Stimulated activated CD8-positive, alpha-beta memory T cell treated with anti-CD3 and anti-CD28 coated beads, Interleukin-15, amount 100 ng/mL, for 24 hours (primary cell): ENCODE measurements at regions not wholly inside any gene's neighbourhood (a gene's known extent, or its start where the extent isn't known, plus 50 kb on each side); places are given as distances from the start of the nearest gene placed in this dataset.

Source experiments
- DNase-seq: peaks from one replicate; pipeline ENCODE4 v3.0.0-alpha.2; 2020; ENCODE audit warnings: low read depth

DNA sequence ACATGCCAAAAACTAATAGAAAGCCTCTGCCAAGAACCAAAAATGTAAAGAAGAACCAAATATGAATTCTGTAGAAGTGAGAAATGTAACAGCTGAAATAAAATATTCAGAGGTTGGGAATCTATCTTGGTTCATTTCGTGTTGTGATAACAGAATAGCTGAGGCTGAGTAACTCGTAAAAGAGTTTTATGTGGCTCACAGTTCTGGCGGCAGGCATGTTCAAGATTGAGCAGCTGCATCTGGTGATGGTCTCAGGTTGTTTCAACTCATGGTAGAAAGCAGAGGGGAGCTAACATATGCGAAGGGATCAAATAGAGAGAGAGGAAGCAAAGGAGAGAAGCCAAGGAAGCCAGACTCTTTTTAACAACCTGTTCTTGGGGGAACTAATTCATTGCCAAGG lies 717.2 kb downstream of the TNS3 start:
- DNase-seq, result no peak

DNA sequence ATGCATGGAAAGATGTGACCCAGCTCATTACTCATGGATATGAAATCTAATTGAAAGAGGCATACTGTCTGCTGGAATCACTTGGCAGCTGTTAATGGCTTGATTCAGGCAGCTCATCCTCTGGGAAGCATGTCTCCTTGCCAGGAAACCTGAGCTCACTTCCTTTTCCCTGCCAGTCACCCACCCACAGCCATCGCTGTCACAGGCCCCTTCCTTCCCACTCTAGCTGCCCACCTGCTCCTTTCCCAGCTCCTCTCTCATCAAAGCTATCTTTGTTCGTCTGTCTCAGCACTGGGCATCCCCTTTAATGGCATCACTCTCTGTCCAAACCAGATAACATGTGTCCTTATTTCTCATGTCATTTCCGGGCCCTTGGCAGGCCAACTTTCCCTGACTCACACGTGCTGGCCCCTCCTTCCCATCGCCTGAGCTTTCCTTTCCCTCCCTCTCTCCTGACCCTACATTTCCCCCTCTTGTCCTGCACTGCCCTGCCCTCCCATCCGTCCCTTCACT lies 721.9 kb downstream of the TNS3 start:
- no peak for DNase-seq

DNA sequence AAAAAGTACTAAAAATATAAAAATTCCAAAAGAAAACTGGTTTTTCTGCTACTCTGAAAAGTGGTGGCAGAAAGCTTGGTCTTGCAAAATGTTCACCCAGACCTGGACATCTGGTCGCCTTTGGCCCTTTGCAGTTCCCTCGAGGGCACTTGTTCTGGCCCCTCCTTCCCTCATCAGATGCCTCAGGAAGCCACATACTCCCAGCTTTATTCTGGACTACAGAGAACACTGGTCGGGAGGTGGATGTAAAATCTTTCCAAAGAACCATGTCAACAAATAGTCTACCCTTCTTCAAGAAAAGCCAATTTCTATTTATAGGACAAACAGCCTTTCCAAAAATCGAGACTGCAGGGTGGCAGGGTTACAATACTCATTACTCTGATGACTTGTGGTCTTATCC lies 726.1 kb downstream of the TNS3 start:
- DNase-seq, result no peak

GRCh38 chr7:46854958-46855473 lies 726.9 kb downstream of the TNS3 start:
- DNase-seq, result no peak

GRCh38 chr7:46853451-46853850 lies 728.5 kb downstream of the TNS3 start:
- DNase-seq, result no peak

- DNase-seq, result no peak
Observed at GRCh38 chr7:46852795-46853194, 729.1 kb downstream of the TNS3 start.

GRCh38 chr7:46850563-46851330 lies 731.2 kb downstream of the TNS3 start:
- DNase-seq, result no peak

- no peak for DNase-seq
Observed at GRCh38 chr7:46848944-46849343, 733.0 kb downstream of the TNS3 start.

GRCh38 chr7:46848311-46848710 lies 733.6 kb downstream of the TNS3 start:
- no peak for DNase-seq

DNA sequence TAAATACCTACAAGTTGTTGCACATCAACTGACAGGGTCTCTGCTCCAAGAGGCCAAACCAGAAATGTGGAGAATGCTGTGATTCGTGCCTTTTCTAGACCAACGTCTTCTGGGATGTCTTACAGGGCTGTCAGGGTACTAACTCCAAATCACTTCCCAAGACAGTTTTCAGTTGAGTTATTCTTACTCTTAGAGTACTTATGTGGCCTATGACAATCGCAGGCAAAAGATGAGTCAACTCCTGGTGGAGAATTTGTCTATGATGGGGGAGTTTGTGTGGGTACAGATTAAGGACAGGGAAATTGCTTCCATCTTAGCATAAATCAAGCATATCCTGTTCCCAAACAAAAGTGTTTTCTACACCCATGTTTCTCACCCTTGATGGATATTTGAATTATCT lies 734.8 kb downstream of the TNS3 start:
- DNase-seq, result no peak

- no peak for DNase-seq
Observed at GRCh38 chr7:46844486-46844885, 737.4 kb downstream of the TNS3 start.

GRCh38 chr7:46841248-46841647 lies 740.7 kb downstream of the TNS3 start:
- DNase-seq, result no peak

DNA sequence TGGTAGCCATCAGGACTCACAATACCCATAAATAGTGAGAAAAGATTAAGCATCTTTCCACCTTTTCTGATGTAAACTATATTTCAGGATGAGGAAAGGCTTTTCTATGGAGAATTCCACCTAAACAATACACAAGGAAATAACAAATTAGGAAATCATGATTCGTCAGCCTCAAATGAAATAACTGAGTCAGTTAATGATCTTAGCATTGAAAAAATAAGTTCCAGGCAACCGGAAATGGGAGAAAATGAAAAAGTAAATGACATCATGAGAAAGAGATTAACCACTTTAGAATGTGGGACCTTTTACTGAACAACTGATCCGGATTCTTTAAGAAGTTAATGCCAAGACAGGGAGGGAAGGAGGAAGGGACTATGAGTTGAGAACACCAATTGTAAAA lies 742.3 kb downstream of the TNS3 start:
- DNase-seq, result no peak

GRCh38 chr7:46838463-46838862 lies 743.4 kb downstream of the TNS3 start:
- no peak for DNase-seq

DNA sequence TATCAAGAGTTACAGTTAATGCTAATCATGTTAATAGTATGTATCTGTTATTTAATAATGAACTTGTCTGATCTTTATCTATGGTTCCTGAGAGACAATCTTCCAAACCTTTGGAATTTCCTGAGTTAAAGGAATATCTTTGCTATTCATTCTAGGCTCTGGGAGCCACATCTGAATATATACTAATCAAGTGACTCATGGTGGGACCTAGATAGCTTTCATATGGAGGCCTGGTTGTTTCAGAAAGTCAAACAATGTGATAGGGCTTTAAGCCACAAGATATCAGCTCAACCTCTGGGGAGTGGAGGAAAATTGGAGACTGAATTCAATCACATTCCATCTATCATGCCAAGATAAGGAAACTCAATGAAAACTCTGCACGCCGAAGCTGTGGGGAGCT lies 746.4 kb downstream of the TNS3 start:
- no peak for DNase-seq

- DNase-seq, result no peak
Observed at GRCh38 chr7:46834921-46835320, 747.0 kb downstream of the TNS3 start.

GRCh38 chr7:46833197-46833596 lies 748.7 kb downstream of the TNS3 start:
- DNase-seq, result no peak

DNA sequence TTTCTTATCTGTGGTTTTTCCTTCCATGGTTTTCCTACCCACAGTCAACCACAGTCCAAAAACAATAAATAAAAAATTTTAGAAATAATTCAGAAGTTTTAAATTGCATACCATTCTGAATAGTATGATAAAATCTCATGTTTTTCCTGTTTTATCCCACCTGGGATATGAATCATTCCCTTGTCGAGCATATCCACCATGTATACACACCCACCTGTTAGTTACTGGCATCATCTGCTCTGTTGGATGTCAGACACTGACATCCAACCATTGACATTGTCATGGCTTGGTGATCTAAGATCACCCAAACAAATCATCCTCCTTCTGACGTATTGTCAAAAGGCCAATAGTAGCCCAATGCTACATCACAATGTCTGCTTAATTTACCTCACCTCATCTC lies 749.8 kb downstream of the TNS3 start:
- DNase-seq, result no peak

GRCh38 chr7:46819819-46820218 lies 762.1 kb downstream of the TNS3 start:
- DNase-seq, result no peak

- no peak for DNase-seq
Observed at GRCh38 chr7:46814516-46815250, 767.2 kb downstream of the TNS3 start.

DNA sequence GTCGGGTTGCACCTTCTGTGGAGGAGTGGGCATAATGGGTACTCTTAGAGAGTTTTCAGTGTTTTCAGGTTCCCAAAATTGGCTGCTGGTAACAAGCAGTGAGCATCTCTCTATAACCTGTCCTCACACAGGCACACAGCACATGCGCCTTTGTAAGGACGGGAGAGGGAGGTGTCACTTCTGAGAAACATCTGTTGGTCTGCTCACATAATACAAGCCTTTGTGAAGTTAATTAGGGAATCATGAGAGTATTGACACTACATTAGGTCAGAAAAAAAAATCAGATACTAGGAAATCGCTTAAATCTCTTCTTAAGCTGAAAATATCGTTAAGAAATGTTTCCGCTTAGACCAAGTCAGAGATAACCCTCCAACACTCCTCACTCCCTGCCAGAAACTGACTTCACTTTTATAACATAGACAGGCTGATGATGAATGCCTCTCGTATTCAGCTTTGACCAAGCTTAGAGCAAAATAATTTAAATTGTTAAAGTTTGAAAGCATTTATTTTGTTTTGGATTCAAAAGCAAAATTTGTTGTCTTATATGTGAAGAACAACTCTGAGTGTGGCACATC lies 769.7 kb downstream of the TNS3 start:
- no peak for DNase-seq

DNA sequence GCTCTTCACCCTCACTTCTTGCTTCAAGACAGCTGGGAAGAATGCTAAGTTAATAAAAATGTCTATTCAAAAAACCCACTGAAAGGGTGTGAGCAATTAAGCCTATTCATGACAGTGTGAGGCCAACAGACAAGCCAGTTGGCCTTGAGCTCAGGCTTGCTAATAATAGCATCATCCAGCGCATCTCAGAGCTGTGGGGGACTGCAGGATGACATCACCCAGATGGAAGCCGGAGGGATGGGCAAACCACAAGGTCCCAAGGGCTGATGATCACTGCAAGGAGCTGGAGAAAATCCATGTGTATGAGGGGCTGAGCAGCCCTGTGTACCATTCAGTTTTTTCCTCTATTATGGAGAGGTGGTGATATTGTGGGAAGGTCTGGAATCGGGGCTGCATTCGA lies 770.4 kb downstream of the TNS3 start:
- no peak for DNase-seq

GRCh38 chr7:46810986-46811385 lies 770.9 kb downstream of the TNS3 start:
- DNase-seq, result no peak
